Endothelial cell of umbilical vein (primary cell): ENCODE measurements at regions not wholly inside any gene's neighbourhood (a gene's known extent, or its start where the extent isn't known, plus 50 kb on each side); places are given as distances from the start of the nearest gene placed in this dataset.

Experiments used
- BruUV-seq: library from RNA; stranded (reverse); fragments of 400-500 nt; replicated peaks from 2 replicates; lab custom pipeline; 2021; lab: Mats Ljungman, UMichigan
- CTCF ChIA-PET: fragments of 300-600, 350-600 bp; sonication (Branson Sonifier 250); formaldehyde crosslinking; loops from one replicate; lab custom pipeline; 2021; ENCODE audit warnings: antibody characterized with exemption, inconsistent platforms; lab: Charles Lee
- POLR2A ChIA-PET: fragments of 300-600, 350-600 bp; sonication (Branson Sonifier 250); formaldehyde crosslinking; loops from one replicate; lab custom pipeline; 2021; ENCODE audit warnings: antibody characterized with exemption, inconsistent platforms; lab: Charles Lee
- DNase-seq: peaks from one replicate; pipeline ENCODE4 v3.0.0-alpha.2; 2011; ENCODE audit warnings: low read depth, low spot score
- FAIRE-seq: peaks from 2 replicates; lab custom pipeline; 2011; peaks lifted over from hg19 to GRCh38; lab: Jason Lieb, UNC
- H2AFZ ChIP-seq: 2 replicates; pipeline ENCODE4 v1.6.0; 2012; ENCODE audit warnings: low read depth, low read length, control low read depth, inconsistent platforms
- H3K27ac ChIP-seq: 2 replicates; pipeline ENCODE4 v1.5.1; 2011; ENCODE audit warnings: low read depth, mild to moderate bottlenecking, control low read depth, low read length, moderate library complexity; ENCODE audit not compliant: insufficient read depth
- H3K27me3 ChIP-seq, 2 experiments: 2 replicates each; pipeline versions ENCODE4 v1.6.0 to v1.6.1; 2011; ENCODE audit warnings: low read length in 2 of 2, mixed read lengths in 1 of 2; ENCODE audit not compliant: control insufficient read depth in 2 of 2, insufficient read depth in 2 of 2
- H3K36me3 ChIP-seq, 2 experiments: 2 replicates in 1 of 2; 3 replicates in 1 of 2; pipeline ENCODE4 v1.5.1; 2011; ENCODE audit warnings: low read length in 2 of 2, mild to moderate bottlenecking in 1 of 2, moderate library complexity in 1 of 2; ENCODE audit not compliant: control insufficient read depth in 2 of 2, insufficient read depth in 2 of 2; ENCODE audit errors: extremely low read depth in 1 of 2
- H3K4me1 ChIP-seq: 3 replicates; pipeline ENCODE4 v1.5.1; 2011; ENCODE audit warnings: mild to moderate bottlenecking, low read length; ENCODE audit not compliant: control insufficient read depth, insufficient read depth; ENCODE audit errors: extremely low read depth
- H3K4me2 ChIP-seq: 2 replicates; pipeline ENCODE4 v1.6.1; 2011; ENCODE audit warnings: low read length, control low read depth, mixed read lengths; ENCODE audit not compliant: insufficient read depth
- H3K4me3 ChIP-seq, 3 experiments: fragments of 200-600 bp in 1 of 3; sonication (generic), shearing (Covaris generic) in 1 of 3; replicated peaks in 1 of 3; 2 replicates each; pipeline ENCODE4 v1.5.1; 2011 to 2016; ENCODE audit warnings: control low read depth in 3 of 3, low read length in 3 of 3, mild to moderate bottlenecking in 2 of 3, inconsistent platforms in 1 of 3, low read depth in 1 of 3, moderate library complexity in 1 of 3; ENCODE audit not compliant: insufficient read depth in 1 of 3
- H3K79me2 ChIP-seq: 2 replicates; pipeline ENCODE4 v1.6.0; 2012; ENCODE audit warnings: low read length, inconsistent platforms; ENCODE audit not compliant: control insufficient read depth, insufficient read depth
- H3K9ac ChIP-seq: replicated peaks from 2 replicates; pipeline ENCODE3; 2011; ENCODE audit warnings: low read length, control low read depth; ENCODE audit not compliant: insufficient read depth; ENCODE audit errors: extremely low read depth
- H3K9me1 ChIP-seq: replicated peaks from 3 replicates; pipeline ENCODE4 v1.6.0; 2011; ENCODE audit warnings: mild to moderate bottlenecking, low read length; ENCODE audit not compliant: control insufficient read depth, insufficient read depth; ENCODE audit errors: extremely low read depth
- H3K9me3 ChIP-seq: replicated peaks from 2 replicates; pipeline ENCODE4 v1.5.1; 2012; ENCODE audit warnings: low read length, inconsistent platforms; ENCODE audit not compliant: control insufficient read depth, insufficient read depth
- H4K20me1 ChIP-seq: replicated peaks from 2 replicates; pipeline ENCODE3; 2011; ENCODE audit warnings: mild to moderate bottlenecking, low read length; ENCODE audit not compliant: control insufficient read depth, insufficient read depth; ENCODE audit errors: extremely low read depth
- CTCF ChIP-seq, 2 donors: IDR thresholded peaks; 1 replicate in 1 of 2; 2 replicates in 1 of 2; pipeline ENCODE4 v1.5.1; 2011; ENCODE audit warnings: low read length in 2 of 2, mild to moderate bottlenecking in 2 of 2, moderate library complexity in 2 of 2, control low read depth in 1 of 2, inconsistent platforms in 1 of 2, low read depth in 1 of 2; ENCODE audit not compliant: insufficient read depth in 1 of 2; ENCODE audit errors: extremely low read depth in 1 of 2
- EZH2 ChIP-seq: IDR thresholded peaks from 2 replicates; pipeline ENCODE4 v1.6.1; 2012; ENCODE audit warnings: borderline replicate concordance, low read depth, mild to moderate bottlenecking, moderate library complexity, low read length, inconsistent platforms; ENCODE audit not compliant: severe bottlenecking
- FOS ChIP-seq: IDR thresholded peaks from 2 replicates; pipeline ENCODE4 v1.6.1; 2011; ENCODE audit warnings: mild to moderate bottlenecking, low read length, moderate library complexity, borderline replicate concordance; ENCODE audit not compliant: insufficient read depth
- GATA2 ChIP-seq: IDR thresholded peaks from 2 replicates; pipeline ENCODE4 v1.7.0; 2011; ENCODE audit warnings: low read depth, mild to moderate bottlenecking, moderate library complexity, mixed read lengths, low read length; ENCODE audit not compliant: insufficient read length, insufficient read depth
- JUN ChIP-seq: IDR thresholded peaks from 2 replicates; pipeline ENCODE4 v1.6.1; 2011; ENCODE audit warnings: borderline replicate concordance, low read depth; ENCODE audit not compliant: insufficient read length, insufficient read depth
- MAX ChIP-seq: IDR thresholded peaks from 2 replicates; pipeline ENCODE4 v1.6.1; 2011; ENCODE audit not compliant: insufficient read depth, insufficient read length
- MYC ChIP-seq: IDR thresholded peaks from one replicate; pipeline ENCODE4 v1.6.1; 2011; ENCODE audit warnings: mild to moderate bottlenecking, low read depth, low read length
- POLR2A ChIP-seq: IDR thresholded peaks from 2 replicates; pipeline ENCODE4 v1.6.1; 2012; ENCODE audit warnings: low read depth, mild to moderate bottlenecking, control low read depth, low read length
- POLR2AphosphoS5 ChIP-seq: IDR thresholded peaks from 2 replicates; pipeline ENCODE4 v1.6.1; 2012; ENCODE audit warnings: low read depth, mild to moderate bottlenecking, control low read depth, low read length, moderate library complexity; ENCODE audit not compliant: insufficient read depth
- dilution Hi-C: fragments of 300-500 bp; cut with MboI; formaldehyde crosslinking; loops from one replicate; pipeline ENCODE4 v1.15.0; 2019; ENCODE audit warnings: low sequenced_read_pairs; ENCODE audit not compliant: extremely low pct_ligation_motif_present
- intact Hi-C: fragments of 100-400 bp; cut with micrococcal nuclease; formaldehyde crosslinking; loops from one replicate; pipeline ENCODE4 v1.10.0; 2022

- no peaks in the 10 kb centered on the region for H4K20me1 ChIP-seq
- no peak for TF ChIP-seq JUN
- TF ChIP-seq GATA2: no peak
- no peak for TF ChIP-seq MYC
- no peak for TF ChIP-seq FOS
- TF ChIP-seq CTCF (IDR thresholded peaks at IDR 0.05; ENCODE audit: extremely low read depth in 1 of 2, insufficient read depth in 1 of 2, low read depth in 1 of 2, low read length in 2 of 2): no peak
- H3K4me2 ChIP-seq: no peak overlapping the region
- FAIRE-seq (no peak), DNase-seq (no peak)
- intact Hi-C loops (no loop called here), dilution Hi-C loops (no loop called here)
- H3K9me3 ChIP-seq: no peaks in the 10 kb centered on the region
- no peaks in the 10 kb centered on the region for H3K79me2 ChIP-seq
- H3K9me1 ChIP-seq: no peaks in the 10 kb centered on the region
- CTCF ChIA-PET: interaction anchor here (1.2 kb wide), 1 partner anchor 17 kb away, joined by 4 read pairs; no protein-coding TSS in a partner anchor
- no peaks in the 10 kb centered on the region for H3K4me1 ChIP-seq
- H2AFZ ChIP-seq: no peak overlapping the region
- H3K27me3 ChIP-seq: no peaks in the 10 kb centered on the region
- H3K9ac ChIP-seq: no peak overlapping the region
- H3K4me3 ChIP-seq: no peak overlapping the region
- H3K36me3 ChIP-seq: no peaks in the 10 kb centered on the region
- POLR2A ChIA-PET: no interaction called here
- no TSS peak for BruUV-seq
- no peak overlapping the region for H3K27ac ChIP-seq
These were observed 1549.7 kb upstream of the ACVR2A start for GRCh38 chr2:146295080-146295670.

GRCh38 chr2:146287281-146287680, 1557.5 kb upstream of the ACVR2A start:
- Histone ChIP-seq H3K4me2 (no peak overlapping the region), H3K27me3 (no peaks in the 10 kb centered on the region), H3K36me3 (no peaks in the 10 kb centered on the region), H4K20me1 (no peaks in the 10 kb centered on the region), H3K4me3 (no peak overlapping the region), H3K9me3 (no peaks in the 10 kb centered on the region), H3K9ac (no peak overlapping the region), H3K4me1 (no peaks in the 10 kb centered on the region), H3K9me1 (no peaks in the 10 kb centered on the region), H3K79me2 (no peaks in the 10 kb centered on the region), H2AFZ (no peak overlapping the region), H3K27ac (no peak overlapping the region)
- no peak for DNase-seq
- no TSS peak for BruUV-seq
- dilution Hi-C loops: no loop called here
- intact Hi-C loops: no loop called here
- no peak for FAIRE-seq
- TF ChIP-seq FOS (no peak), MAX (no peak), EZH2 (no peak), MYC (no peak), POLR2AphosphoS5 (no peak), JUN (no peak), POLR2A (no peak), CTCF (IDR thresholded peaks at IDR 0.05; ENCODE audit: extremely low read depth in 1 of 2, insufficient read depth in 1 of 2, low read depth in 1 of 2, low read length in 2 of 2) (no peak), GATA2 (no peak)
- CTCF ChIA-PET: no interaction called here
- POLR2A ChIA-PET: no interaction called here
